SK-N-MC (cell line): ENCODE measurements at regions not wholly inside any gene's neighbourhood (a gene's known extent, or its start where the extent isn't known, plus 50 kb on each side); places are given as distances from the start of the nearest gene placed in this dataset.

Source experiments
- EZH2 ChIP-seq: fragments of 200-600 bp; sonication (generic); IDR thresholded peaks from one replicate; pipeline ENCODE4 v1.6.1; 2017; ENCODE audit warnings: antibody characterized with exemption
- POLR2AphosphoS5 ChIP-seq: IDR thresholded peaks from 2 replicates; pipeline ENCODE4 v1.6.1; 2012; ENCODE audit warnings: mild to moderate bottlenecking, low read depth, low read length, borderline replicate concordance

DNA sequence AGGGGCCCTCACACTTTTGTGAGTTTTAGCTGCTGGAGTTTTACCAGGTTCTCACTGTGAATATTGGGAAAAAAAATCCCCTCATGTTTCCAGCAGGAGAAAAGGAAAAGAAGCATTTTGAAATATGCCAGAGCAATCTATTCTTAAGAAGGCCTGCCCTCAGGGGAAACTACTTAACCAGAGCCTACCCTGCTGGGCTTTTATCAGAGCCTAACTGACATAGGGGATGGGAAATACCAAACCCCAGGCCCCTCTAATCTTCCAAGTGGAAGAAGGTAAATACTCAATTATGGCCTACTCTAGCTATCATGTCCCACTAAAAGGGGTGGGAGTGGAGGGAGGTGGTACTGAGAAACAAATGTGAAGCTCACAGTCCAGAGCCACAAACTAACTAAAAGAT is 68.7 kb upstream of the NMNAT3 start:
- TF ChIP-seq POLR2AphosphoS5 (no peak), EZH2 (no peak)
